ENCODE measurements at regions not wholly inside any gene's neighbourhood (a gene's known extent, or its start where the extent isn't known, plus 50 kb on each side); places are given as distances from the start of the nearest gene placed in this dataset.

DNA sequence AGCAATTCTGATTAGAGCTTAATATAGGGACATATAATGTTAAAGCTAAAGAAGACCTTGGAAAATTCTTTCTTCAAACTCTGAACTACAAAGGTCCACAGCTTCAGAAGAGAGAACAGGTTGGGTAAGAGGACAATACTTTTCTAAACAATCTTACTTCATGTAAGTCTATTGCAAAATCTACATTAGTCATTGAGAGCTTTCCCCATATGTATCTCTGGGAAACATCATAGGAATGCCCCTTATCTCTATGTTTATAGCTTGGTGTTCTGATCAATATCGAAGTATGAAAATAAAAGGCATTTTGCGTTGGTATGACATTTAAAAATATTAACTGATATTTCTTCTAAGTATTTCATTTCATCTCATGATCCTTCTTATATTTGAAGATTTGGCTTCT is 962.6 kb downstream of the AACS start:
- TF ChIP-seq, protein P1, sequence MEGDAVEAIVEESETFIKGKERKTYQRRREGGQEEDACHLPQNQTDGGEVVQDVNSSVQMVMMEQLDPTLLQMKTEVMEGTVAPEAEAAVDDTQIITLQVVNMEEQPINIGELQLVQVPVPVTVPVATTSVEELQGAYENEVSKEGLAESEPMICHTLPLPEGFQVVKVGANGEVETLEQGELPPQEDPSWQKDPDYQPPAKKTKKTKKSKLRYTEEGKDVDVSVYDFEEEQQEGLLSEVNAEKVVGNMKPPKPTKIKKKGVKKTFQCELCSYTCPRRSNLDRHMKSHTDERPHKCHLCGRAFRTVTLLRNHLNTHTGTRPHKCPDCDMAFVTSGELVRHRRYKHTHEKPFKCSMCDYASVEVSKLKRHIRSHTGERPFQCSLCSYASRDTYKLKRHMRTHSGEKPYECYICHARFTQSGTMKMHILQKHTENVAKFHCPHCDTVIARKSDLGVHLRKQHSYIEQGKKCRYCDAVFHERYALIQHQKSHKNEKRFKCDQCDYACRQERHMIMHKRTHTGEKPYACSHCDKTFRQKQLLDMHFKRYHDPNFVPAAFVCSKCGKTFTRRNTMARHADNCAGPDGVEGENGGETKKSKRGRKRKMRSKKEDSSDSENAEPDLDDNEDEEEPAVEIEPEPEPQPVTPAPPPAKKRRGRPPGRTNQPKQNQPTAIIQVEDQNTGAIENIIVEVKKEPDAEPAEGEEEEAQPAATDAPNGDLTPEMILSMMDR (conservative IDR thresholded peaks at IDR 0.05 in 1 of 2, IDR thresholded peaks at IDR 0.05 in 1 of 2; ENCODE audit: extremely low read depth in 1 of 2, insufficient read depth in 1 of 2, low read depth in 1 of 2, low read length in 2 of 2): no peak
- TF ChIP-seq EZH2 (IDR thresholded peaks at IDR 0.05; ENCODE audit: borderline replicate concordance, low read length): no peak

All from mammary epithelial cell (primary cell).